H1 (cell line): ENCODE measurements at regions not wholly inside any gene's neighbourhood (a gene's known extent, or its start where the extent isn't known, plus 50 kb on each side); places are given as distances from the start of the nearest gene placed in this dataset.

ENCODE experiments used
- CTCF ChIA-PET: fragments of 300-600 bp; sonication (Branson Sonifier 250); formaldehyde crosslinking; loops from one replicate; lab custom pipeline; 2021; ENCODE audit not compliant: partially characterized antibody; lab: Charles Lee
- POLR2A ChIA-PET: fragments of 300-600 bp; sonication (Branson Sonifier 250); formaldehyde crosslinking; loops from one replicate; lab custom pipeline; 2021; ENCODE audit warnings: inconsistent platforms; ENCODE audit not compliant: partially characterized antibody; lab: Charles Lee
- DNase-seq, 2 experiments: peaks; one replicate each; pipeline versions ENCODE4 v3.0.0 to v3.0.0-alpha.2; 2010 to 2022; ENCODE audit warnings: low spot score in 2 of 2, low read depth in 1 of 2, mixed read lengths in 1 of 2
- FAIRE-seq: peaks from 2 replicates; lab custom pipeline; 2011; peaks lifted over from hg19 to GRCh38; lab: Jason Lieb, UNC
- H2AFZ ChIP-seq: 2 replicates; pipeline ENCODE4 v1.8.1; 2012; ENCODE audit warnings: low read length, inconsistent platforms
- H2AK5ac ChIP-seq: 2 replicates; pipeline ENCODE4 v1.6.1; 2013; ENCODE audit warnings: low read depth, low read length
- H2BK120ac ChIP-seq: replicated peaks from 2 replicates; pipeline ENCODE3; 2013; ENCODE audit warnings: low read depth, low read length, inconsistent platforms
- H2BK12ac ChIP-seq: 2 replicates; pipeline ENCODE4 v1.6.1; 2013; ENCODE audit warnings: low read depth, low read length
- H2BK15ac ChIP-seq: 2 replicates; pipeline ENCODE4 v1.6.1; 2013; ENCODE audit warnings: low read length
- H2BK20ac ChIP-seq: 2 replicates; pipeline ENCODE4 v1.6.1; 2013; ENCODE audit warnings: low read length
- H2BK5ac ChIP-seq: 2 replicates; pipeline ENCODE4 v1.6.1; 2013; ENCODE audit warnings: low read depth, low read length
- H3K14ac ChIP-seq: 2 replicates; pipeline ENCODE4 v1.6.1; 2013; ENCODE audit warnings: inconsistent platforms; ENCODE audit not compliant: insufficient read length
- H3K18ac ChIP-seq: 2 replicates; pipeline ENCODE4 v1.6.1; 2013; ENCODE audit warnings: low read length; ENCODE audit errors: extremely low read depth
- H3K23ac ChIP-seq: 2 replicates; pipeline ENCODE4 v1.6.1; 2013; ENCODE audit warnings: inconsistent platforms; ENCODE audit not compliant: insufficient read length
- H3K23me2 ChIP-seq: 2 replicates; pipeline ENCODE4 v1.6.1; 2013; ENCODE audit warnings: low read depth, low read length
- H3K27ac ChIP-seq: 2 replicates; pipeline ENCODE4 v1.6.1; 2011; ENCODE audit warnings: low read depth, low read length, inconsistent platforms
- H3K27me3 ChIP-seq, 4 experiments: replicated peaks in 1 of 4; 1 replicate in 1 of 4; 2 replicates in 3 of 4; pipeline versions ENCODE4 v1.6.1 to v1.8.1; 2011 to 2013; ENCODE audit warnings: low read length in 3 of 4, mild to moderate bottlenecking in 3 of 4, inconsistent platforms in 2 of 4, mixed read lengths in 2 of 4, moderate library complexity in 1 of 4; ENCODE audit not compliant: control insufficient read depth in 3 of 4, insufficient read depth in 3 of 4; ENCODE audit errors: extremely low read depth in 1 of 4
- H3K36me3 ChIP-seq, 4 experiments: 2 replicates each; pipeline versions ENCODE4 v1.6.1 to v1.8.1; 2011 to 2013; ENCODE audit warnings: mild to moderate bottlenecking in 4 of 4, low read length in 3 of 4, moderate library complexity in 2 of 4, control low read depth in 1 of 4, inconsistent platforms in 1 of 4; ENCODE audit not compliant: insufficient read depth in 4 of 4, control insufficient read depth in 2 of 4
- H3K4ac ChIP-seq: replicated peaks from 2 replicates; pipeline ENCODE3; 2013; ENCODE audit warnings: low read length, low read depth, mixed read lengths, inconsistent platforms; ENCODE audit not compliant: insufficient read length
- H3K4me1 ChIP-seq, 4 experiments: replicated peaks in 1 of 4; 1 replicate in 1 of 4; 2 replicates in 3 of 4; pipeline versions ENCODE4 v1.6.1 to v1.8.1; 2011 to 2013; ENCODE audit warnings: low read length in 3 of 4, inconsistent platforms in 2 of 4, mixed read lengths in 1 of 4; ENCODE audit not compliant: insufficient read depth in 4 of 4, control insufficient read depth in 3 of 4
- H3K4me2 ChIP-seq, 2 experiments: 2 replicates each; pipeline versions ENCODE4 v1.6.1 to v1.8.1; 2011 to 2013; ENCODE audit warnings: low read depth in 2 of 2, low read length in 2 of 2, control low read depth in 1 of 2, inconsistent platforms in 1 of 2, mild to moderate bottlenecking in 1 of 2; ENCODE audit not compliant: insufficient read depth in 1 of 2
- H3K4me3 ChIP-seq, 4 experiments: fragments of 200-600, 300-600 bp in 1 of 4; sonication (generic), shearing (Covaris generic), sonication (Bioruptor Twin) in 1 of 4; 2 replicates each; pipeline versions ENCODE4 v1.5.1 to v1.8.1; 2011 to 2016; ENCODE audit warnings: low read length in 4 of 4, low read depth in 3 of 4, control low read depth in 2 of 4, inconsistent platforms in 2 of 4, mild to moderate bottlenecking in 2 of 4, mixed read lengths in 1 of 4, moderate library complexity in 1 of 4; ENCODE audit not compliant: insufficient read depth in 2 of 4; ENCODE audit errors: extremely low read depth in 1 of 4
- H3K56ac ChIP-seq: replicated peaks from 2 replicates; pipeline ENCODE3; 2013; ENCODE audit warnings: low read depth, mild to moderate bottlenecking, mixed read lengths, low read length, inconsistent platforms; ENCODE audit not compliant: insufficient read length
- H3K79me1 ChIP-seq: 2 replicates; pipeline ENCODE4 v1.6.1; 2013; ENCODE audit warnings: low read depth, low read length, control low read depth
- H3K79me2 ChIP-seq, 2 experiments: 2 replicates each; pipeline versions ENCODE4 v1.6.1 to v1.8.1; 2012 to 2013; ENCODE audit warnings: low read length in 2 of 2, mild to moderate bottlenecking in 2 of 2, inconsistent platforms in 1 of 2; ENCODE audit not compliant: insufficient read depth in 2 of 2, control insufficient read depth in 1 of 2
- H3K9ac ChIP-seq, 4 experiments: replicated peaks in 1 of 4; 1 replicate in 1 of 4; 2 replicates in 3 of 4; pipeline versions ENCODE4 v1.6.1 to v1.8.1; 2011 to 2013; ENCODE audit warnings: low read depth in 3 of 4, low read length in 3 of 4, control low read depth in 2 of 4, mild to moderate bottlenecking in 2 of 4, moderate library complexity in 2 of 4, inconsistent platforms in 1 of 4; ENCODE audit errors: extremely low read depth in 1 of 4
- H3K9me3 ChIP-seq, 2 experiments: 2 replicates each; pipeline versions ENCODE4 v1.6.1 to v1.8.1; 2012 to 2013; ENCODE audit warnings: mild to moderate bottlenecking in 2 of 2, moderate library complexity in 2 of 2, control low read depth in 1 of 2, inconsistent platforms in 1 of 2, low read depth in 1 of 2, low read length in 1 of 2, mixed read lengths in 1 of 2; ENCODE audit not compliant: insufficient read depth in 2 of 2
- H4K20me1 ChIP-seq, 2 experiments: replicated peaks in 1 of 2; 2 replicates each; pipeline versions ENCODE3 to v1.8.1; 2011 to 2013; ENCODE audit warnings: inconsistent platforms in 2 of 2, low read length in 2 of 2, mild to moderate bottlenecking in 1 of 2; ENCODE audit not compliant: insufficient read depth in 2 of 2, control insufficient read depth in 1 of 2
- H4K5ac ChIP-seq: 2 replicates; pipeline ENCODE4 v1.6.1; 2013; ENCODE audit warnings: low read length, low read depth, mixed read lengths, inconsistent platforms; ENCODE audit not compliant: insufficient read length
- H4K8ac ChIP-seq: 2 replicates; pipeline ENCODE4 v1.8.0; 2013; ENCODE audit warnings: mild to moderate bottlenecking, moderate library complexity, low read length, inconsistent platforms; ENCODE audit not compliant: insufficient read depth; ENCODE audit errors: extremely low read depth
- H4K91ac ChIP-seq: replicated peaks from 2 replicates; pipeline ENCODE3; 2013; ENCODE audit warnings: low read length, mixed read lengths, inconsistent platforms; ENCODE audit not compliant: insufficient read length
- BACH1 ChIP-seq: IDR thresholded peaks from 2 replicates; pipeline ENCODE4 v1.6.1; 2012; ENCODE audit warnings: low read length, improper control_type of control experiment
- BRCA1 ChIP-seq: IDR thresholded peaks from 2 replicates; pipeline ENCODE4 v1.6.1; 2012; ENCODE audit warnings: low read depth, low read length, improper control_type of control experiment
- CHD1 ChIP-seq: IDR thresholded peaks from 2 replicates; pipeline ENCODE4 v1.6.1; 2012; ENCODE audit warnings: low read depth, low read length, improper control_type of control experiment
- CTBP2 ChIP-seq: IDR thresholded peaks from 2 replicates; pipeline ENCODE4 v1.7.0; 2011; ENCODE audit warnings: borderline replicate concordance, mild to moderate bottlenecking, moderate library complexity, mixed read lengths, low read length; ENCODE audit not compliant: insufficient read depth, insufficient read length
- EP300 ChIP-seq, 2 experiments: IDR thresholded peaks; 1 replicate in 1 of 2; 2 replicates in 1 of 2; pipeline ENCODE4 v1.6.1; 2011 to 2012; ENCODE audit warnings: low read depth in 2 of 2, low read length in 2 of 2, mild to moderate bottlenecking in 2 of 2, borderline replicate concordance in 1 of 2, inconsistent platforms in 1 of 2, moderate library complexity in 1 of 2
- HDAC6 ChIP-seq: IDR thresholded peaks from one replicate; pipeline ENCODE4 v1.7.1; 2012; ENCODE audit warnings: low read depth, mild to moderate bottlenecking, inconsistent platforms, low read length, moderate library complexity
- MAFK ChIP-seq: IDR thresholded peaks from 2 replicates; pipeline ENCODE4 v1.6.1; 2012; ENCODE audit warnings: low read depth, mild to moderate bottlenecking, improper control_type of control experiment, low read length
- NRF1 ChIP-seq: IDR thresholded peaks from 2 replicates; pipeline ENCODE4 v1.6.1; 2011; ENCODE audit warnings: mild to moderate bottlenecking, low read depth, low read length, improper control_type of control experiment
- PHF8 ChIP-seq: fragments of 200-600 bp; sonication (generic); conservative IDR thresholded peaks from 2 replicates; pipeline ENCODE4 v1.7.1; 2012; ENCODE audit warnings: low read depth, mild to moderate bottlenecking, inconsistent platforms, low read length, moderate library complexity
- RAD21 ChIP-seq, 2 experiments: IDR thresholded peaks in 1 of 2; conservative IDR thresholded peaks in 1 of 2; 2 replicates each; pipeline ENCODE4 v1.6.1; 2011; ENCODE audit warnings: low read depth in 2 of 2, low read length in 2 of 2, improper control_type of control experiment in 1 of 2, inconsistent platforms in 1 of 2, mild to moderate bottlenecking in 1 of 2, moderate library complexity in 1 of 2
- SAP30 ChIP-seq: fragments of 300-600 bp; sonication (generic); IDR thresholded peaks from 2 replicates; pipeline ENCODE4 v1.7.1; 2012; ENCODE audit warnings: low read length, moderate library complexity, mild to moderate bottlenecking, inconsistent platforms; ENCODE audit not compliant: insufficient read depth, insufficient replicate concordance
- SP4 ChIP-seq: IDR thresholded peaks from 2 replicates; pipeline ENCODE4 v1.6.1; 2012; ENCODE audit warnings: low read length, inconsistent platforms
- TAF7 ChIP-seq: optimal IDR thresholded peaks from 2 replicates; pipeline ENCODE3; 2011; ENCODE audit warnings: low read depth, mild to moderate bottlenecking, inconsistent platforms, low read length, moderate library complexity, borderline replicate concordance
- TBP ChIP-seq: IDR thresholded peaks from 2 replicates; pipeline ENCODE4 v1.6.1; 2011; ENCODE audit warnings: low read depth, low read length, improper control_type of control experiment
- ZNF274 ChIP-seq: IDR thresholded peaks from 2 replicates; pipeline ENCODE4 v1.7.0; 2012; ENCODE audit warnings: low read length, borderline replicate concordance; ENCODE audit errors: extremely low read depth
- WGBS, 2 experiments: shearing (Covaris generic) in 1 of 2; methylation state at CpG; one replicate each; pipeline versions ENCODE4 v1.1.6 to v1.1.7; 2013 to 2015; ENCODE audit warnings: low lambda C conversion rate in 2 of 2, mixed read lengths in 2 of 2, inconsistent platforms in 1 of 2, low coverage in 1 of 2, missing lambda C conversion rate in 1 of 2; ENCODE audit not compliant: insufficient replicate concordance in 2 of 2, insufficient coverage in 1 of 2, insufficient read length in 1 of 2; ENCODE audit errors: extremely low coverage in 1 of 2, missing lambda C conversion rate in 1 of 2; 5-methylcytosine and 5-hydroxymethylcytosine counted together

- Histone ChIP-seq H2BK12ac (no peak overlapping the region), H4K5ac (no peak overlapping the region), H3K23me2 (no peaks in the 10 kb centered on the region), H3K27ac (no peak overlapping the region), H2BK5ac (no peak overlapping the region), H4K8ac (no peak overlapping the region), H4K91ac (no peak overlapping the region), H4K20me1 (no peaks in the 10 kb centered on the region), H3K4me2 (no peak overlapping the region), H3K79me2 (no peaks in the 10 kb centered on the region), H3K23ac (no peak overlapping the region), H3K18ac (no peak overlapping the region), H2AFZ (no peak overlapping the region), H3K79me1 (no peaks in the 10 kb centered on the region), H3K36me3 (no peaks in the 10 kb centered on the region), H3K14ac (no peak overlapping the region), H2BK20ac (no peak overlapping the region), H3K4me1 (no peaks in the 10 kb centered on the region), H3K9ac (no peak overlapping the region), H3K4me3 (no peak overlapping the region), H2BK120ac (no peak overlapping the region), H3K27me3 (no peaks in the 10 kb centered on the region), H3K56ac (no peak overlapping the region), H3K4ac (no peak overlapping the region), H2AK5ac (no peak overlapping the region), H3K9me3 (no peaks in the 10 kb centered on the region), H2BK15ac (no peak overlapping the region)
- ChIA-PET POLR2A (no interaction called here), CTCF (interaction anchor here (0.6 to 4.3 kb wide), 31 partner anchors 9 to 330 kb away, joined by 3 to 22 read pairs (median 4); no protein-coding TSS in a partner anchor)
- no peak for DNase-seq
- WGBS, 2 experiments, result 94% methylated on average over 2 of the region's 2 CpGs; no CpG with 5 or more reads in 1 of the 2 experiments
- no peak for FAIRE-seq
- TF ChIP-seq ZNF274, result no peak
- TF ChIP-seq NRF1, result no peak
- no peak for TF ChIP-seq HDAC6
- TF ChIP-seq SP4, result no peak
- no peak for TF ChIP-seq RAD21 (IDR thresholded peaks at IDR 0.05 in 1 of 2, conservative IDR thresholded peaks at IDR 0.05 in 1 of 2; ENCODE audit: low read depth in 2 of 2, low read length in 2 of 2)
- no peak for TF ChIP-seq TBP
- no peak for TF ChIP-seq EP300 (IDR thresholded peaks at IDR 0.05; ENCODE audit: borderline replicate concordance in 1 of 2, low read depth in 2 of 2, low read length in 2 of 2)
- no peak for TF ChIP-seq TAF7
- no peak for TF ChIP-seq BACH1
- TF ChIP-seq PHF8, result no peak
- no peak for TF ChIP-seq BRCA1
- TF ChIP-seq MAFK, result no peak
- TF ChIP-seq SAP30, result no peak
- TF ChIP-seq CTBP2, result no peak
- no peak for TF ChIP-seq CHD1
These were observed 259.8 kb downstream of the IKZF2 start for GRCh38 chr2:212891580-212891979.
